SJSA1 (cell line): ENCODE measurements at regions not wholly inside any gene's neighbourhood (a gene's known extent, or its start where the extent isn't known, plus 50 kb on each side); places are given as distances from the start of the nearest gene placed in this dataset.
"Not testable (repeated sequence)": the region's sequence is repeated elsewhere in the genome, so short reads cannot be mapped to it uniquely, and the experiment has no call there.

Source experiments
- DNase-seq, 2 experiments: peaks; one replicate each; pipeline ENCODE4 v3.0.0-alpha.2; 2015 to 2020; ENCODE audit warnings: low spot score in 2 of 2, low read depth in 1 of 2
- H3K27ac ChIP-seq: fragments of 250-450 bp; sonication (Bioruptor Pico); 2 replicates; pipeline ENCODE4 v1.5.1; 2020; ENCODE audit warnings: mild to moderate bottlenecking, moderate library complexity
- H3K27me3 ChIP-seq: fragments of 250-450 bp; sonication (Bioruptor Pico); replicated peaks from 2 replicates; pipeline ENCODE4 v1.5.1; 2020; ENCODE audit warnings: mild to moderate bottlenecking, moderate library complexity
- H3K36me3 ChIP-seq: fragments of 250-450 bp; sonication (Bioruptor Pico); 2 replicates; pipeline ENCODE4 v1.5.1; 2020; ENCODE audit warnings: mild to moderate bottlenecking
- H3K4me1 ChIP-seq: fragments of 250-450 bp; sonication (Bioruptor Pico); replicated peaks from 2 replicates; pipeline ENCODE4 v1.6.1; 2021; ENCODE audit warnings: mild to moderate bottlenecking
- H3K4me3 ChIP-seq: fragments of 250-450 bp; sonication (Bioruptor Pico); 2 replicates; pipeline ENCODE4 v1.5.1; 2020; ENCODE audit warnings: mild to moderate bottlenecking
- H3K9me3 ChIP-seq: fragments of 250-450 bp; sonication (Bioruptor Pico); replicated peaks from 2 replicates; pipeline ENCODE4 v1.5.1; 2020; ENCODE audit warnings: mild to moderate bottlenecking

- no peaks in the 10 kb centered on the region for H3K27me3 ChIP-seq
- H3K4me3 ChIP-seq, result no peak overlapping the region
- no peak overlapping the region for H3K27ac ChIP-seq
- DNase-seq, result no peak
- H3K9me3 ChIP-seq, result no peaks in the 10 kb centered on the region
- no peaks in the 10 kb centered on the region for H3K36me3 ChIP-seq
- no peaks in the 10 kb centered on the region for H3K4me1 ChIP-seq
Observed at GRCh38 chr1:238727670-238728069, 658.7 kb upstream of the CHRM3 start.

GRCh38 chr1:238722812-238723211 is 663.6 kb upstream of the CHRM3 start:
- Histone ChIP-seq H3K4me1 (no peaks in the 10 kb centered on the region), H3K27me3 (no peaks in the 10 kb centered on the region), H3K27ac (no peak overlapping the region), H3K36me3 (no peaks in the 10 kb centered on the region), H3K9me3 (no peaks in the 10 kb centered on the region), H3K4me3 (no peak overlapping the region)
- no peak for DNase-seq

- H3K9me3 ChIP-seq, result no peaks in the 10 kb centered on the region
- H3K27me3 ChIP-seq, result no peaks in the 10 kb centered on the region
- no peak overlapping the region for H3K27ac ChIP-seq
- no peak overlapping the region for H3K4me3 ChIP-seq
- DNase-seq, result no peak
- H3K36me3 ChIP-seq, result no peaks in the 10 kb centered on the region
- H3K4me1 ChIP-seq, result no peaks in the 10 kb centered on the region
Observed at GRCh38 chr1:238710697-238711096, 675.7 kb upstream of the CHRM3 start.

GRCh38 chr1:238701024-238701423 is 685.3 kb upstream of the CHRM3 start:
- no peak for DNase-seq
- Histone ChIP-seq H3K4me1 (no peaks in the 10 kb centered on the region), H3K27ac (no peak overlapping the region), H3K36me3 (no peaks in the 10 kb centered on the region), H3K27me3 (no peaks in the 10 kb centered on the region), H3K4me3 (no peak overlapping the region), H3K9me3 (no peaks in the 10 kb centered on the region; the same call in 1 of the 2 replicates)

- Histone ChIP-seq H3K27ac (no peak overlapping the region), H3K27me3 (no peaks in the 10 kb centered on the region), H3K9me3 (no peaks in the 10 kb centered on the region), H3K4me3 (no peak overlapping the region), H3K4me1 (no peaks in the 10 kb centered on the region), H3K36me3 (no peaks in the 10 kb centered on the region)
- DNase-seq, result no peak
Observed at GRCh38 chr1:238690415-238690814, 696.0 kb upstream of the CHRM3 start.

GRCh38 chr1:238684576-238684975 is 701.8 kb upstream of the CHRM3 start:
- not testable (repeated sequence) for H3K4me3 ChIP-seq

GRCh38 chr1:238681451-238681850 is 704.9 kb upstream of the CHRM3 start:
- Histone ChIP-seq H3K27ac (no peak overlapping the region), H3K9me3 (no peaks in the 10 kb centered on the region), H3K27me3 (no peaks in the 10 kb centered on the region), H3K4me1 (no peaks in the 10 kb centered on the region), H3K36me3 (no peaks in the 10 kb centered on the region), H3K4me3 (no peak overlapping the region)
- DNase-seq, result no peak

More at GRCh38 chr1:238684576-238684975, 701.8 kb upstream of the CHRM3 start:
- not testable (repeated sequence) for H3K27ac ChIP-seq, DNase-seq, H3K9me3 ChIP-seq, H3K4me1 ChIP-seq, H3K36me3 ChIP-seq, H3K27me3 ChIP-seq

- H3K9me3 ChIP-seq, result no peaks in the 10 kb centered on the region
- H3K27ac ChIP-seq, result no peak overlapping the region
- H3K36me3 ChIP-seq, result no peaks in the 10 kb centered on the region
- H3K27me3 ChIP-seq, result no peaks in the 10 kb centered on the region
- no peaks in the 10 kb centered on the region for H3K4me1 ChIP-seq
- no peak for DNase-seq
- no peak overlapping the region for H3K4me3 ChIP-seq
Observed at GRCh38 chr1:238681021-238681420, 705.3 kb upstream of the CHRM3 start.

- 0 out of 2 replicates have a peak, but pooled peaks cover 2% of the 10 kb centered on the region for H3K9me3 ChIP-seq
- no peaks in the 10 kb centered on the region for H3K4me1 ChIP-seq
- H3K36me3 ChIP-seq, result no peaks in the 10 kb centered on the region
- no peak overlapping the region for H3K27ac ChIP-seq
- H3K27me3 ChIP-seq, result no peaks in the 10 kb centered on the region
- no peak for DNase-seq
- H3K4me3 ChIP-seq, result no peak overlapping the region
Observed at GRCh38 chr1:238677567-238677966, 708.8 kb upstream of the CHRM3 start.

- no peak overlapping the region for H3K4me3 ChIP-seq
- H3K4me1 ChIP-seq, result no peaks in the 10 kb centered on the region
- H3K27ac ChIP-seq, result no peak overlapping the region
- H3K27me3 ChIP-seq, result no peaks in the 10 kb centered on the region
- 0 out of 2 replicates have a peak, but pooled peaks cover 2% of the 10 kb centered on the region for H3K9me3 ChIP-seq
- H3K36me3 ChIP-seq, result no peaks in the 10 kb centered on the region
- DNase-seq, result no peak
Observed at GRCh38 chr1:238675221-238675620, 711.1 kb upstream of the CHRM3 start.

GRCh38 chr1:238674316-238674715 is 712.1 kb upstream of the CHRM3 start:
- H3K9me3 ChIP-seq, result 0 out of 2 replicates have a peak, but pooled peaks cover 2% of the 10 kb centered on the region
- H3K4me1 ChIP-seq, result no peaks in the 10 kb centered on the region
- H3K36me3 ChIP-seq, result no peaks in the 10 kb centered on the region
- no peak for DNase-seq
- H3K27me3 ChIP-seq, result no peaks in the 10 kb centered on the region
- H3K4me3 ChIP-seq, result no peak overlapping the region
- no peak overlapping the region for H3K27ac ChIP-seq

GRCh38 chr1:238673561-238673960 is 712.8 kb upstream of the CHRM3 start:
- H3K9me3 ChIP-seq, result 0 out of 2 replicates have a peak, but pooled peaks cover 2% of the 10 kb centered on the region
- no peak overlapping the region for H3K4me3 ChIP-seq
- H3K27ac ChIP-seq, result no peak overlapping the region
- H3K27me3 ChIP-seq, result no peaks in the 10 kb centered on the region
- no peaks in the 10 kb centered on the region for H3K4me1 ChIP-seq
- DNase-seq, result no peak
- no peaks in the 10 kb centered on the region for H3K36me3 ChIP-seq

- H3K4me3 ChIP-seq, result no peak overlapping the region
- no peaks in the 10 kb centered on the region for H3K27me3 ChIP-seq
- H3K9me3 ChIP-seq, result 0 out of 2 replicates have a peak, but pooled peaks cover 2% of the 10 kb centered on the region
- no peaks in the 10 kb centered on the region for H3K36me3 ChIP-seq
- no peak for DNase-seq
- no peaks in the 10 kb centered on the region for H3K4me1 ChIP-seq
- no peak overlapping the region for H3K27ac ChIP-seq
Observed at GRCh38 chr1:238672806-238673205, 713.6 kb upstream of the CHRM3 start.

GRCh38 chr1:238672262-238672661 is 714.1 kb upstream of the CHRM3 start:
- Histone ChIP-seq H3K4me3 (no peak overlapping the region), H3K9me3 (0 out of 2 replicates have a peak, but pooled peaks cover 2% of the 10 kb centered on the region), H3K27me3 (no peaks in the 10 kb centered on the region), H3K27ac (no peak overlapping the region), H3K4me1 (no peaks in the 10 kb centered on the region), H3K36me3 (no peaks in the 10 kb centered on the region)
- no peak for DNase-seq

GRCh38 chr1:238664139-238664538 is 722.2 kb upstream of the CHRM3 start:
- DNase-seq, result no peak
- no peaks in the 10 kb centered on the region for H3K4me1 ChIP-seq
- no peaks in the 10 kb centered on the region for H3K27me3 ChIP-seq
- H3K36me3 ChIP-seq, result no peaks in the 10 kb centered on the region
- H3K4me3 ChIP-seq, result no peak overlapping the region
- peaks cover under 1% of the 10 kb centered on the region; the same call in 1 of the 2 replicates for H3K9me3 ChIP-seq
- no peak overlapping the region for H3K27ac ChIP-seq
